ENCODE measurements at regions not wholly inside any gene's neighbourhood (a gene's known extent, or its start where the extent isn't known, plus 50 kb on each side); places are given as distances from the start of the nearest gene placed in this dataset.

DNA sequence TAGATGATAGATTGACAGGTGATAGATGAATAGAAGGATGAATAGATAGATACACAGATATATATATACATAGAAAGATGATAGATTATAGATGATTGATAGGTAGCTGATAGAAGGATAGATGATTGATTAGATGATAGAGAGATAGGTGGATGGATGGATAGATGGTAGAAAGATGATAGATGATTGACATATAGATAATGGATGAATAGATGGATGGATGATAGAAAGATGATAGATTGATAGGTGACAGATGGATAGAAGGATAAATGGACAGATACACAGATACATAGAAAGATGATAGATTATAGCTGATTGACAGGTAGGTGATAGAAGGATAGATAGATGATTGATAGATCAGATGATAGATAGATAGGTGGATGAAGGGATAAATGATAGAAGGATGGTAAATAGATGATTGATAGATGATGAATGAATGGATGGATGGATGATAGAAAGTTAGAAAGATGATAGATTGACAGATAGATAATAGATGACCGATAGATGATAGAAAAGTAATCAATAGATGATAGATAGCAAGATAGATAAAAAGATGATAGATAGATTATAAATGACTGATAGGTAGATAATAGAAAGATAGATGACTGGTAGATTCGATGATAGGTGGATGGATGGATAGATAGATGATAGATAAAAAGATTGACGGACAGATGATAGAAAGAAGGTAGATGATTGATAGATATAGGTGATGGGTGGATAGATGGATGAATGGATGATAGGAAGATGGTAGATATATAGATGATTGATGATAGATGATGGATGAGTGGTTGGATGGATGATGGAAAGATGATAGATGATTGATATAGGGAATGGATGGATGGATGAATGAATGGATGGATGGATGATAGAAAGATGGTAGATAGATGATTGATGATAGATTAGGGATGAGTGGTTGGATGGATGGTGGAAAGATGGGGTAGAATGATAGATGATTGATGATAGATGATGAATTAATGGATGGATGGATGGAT lies 80.4 kb downstream of the MICALL2 start:
- DNase-seq: no peak

GRCh38 chr7:1380231-1380815 lies 78.9 kb downstream of the MICALL2 start:
- DNase-seq: no peak

DNA sequence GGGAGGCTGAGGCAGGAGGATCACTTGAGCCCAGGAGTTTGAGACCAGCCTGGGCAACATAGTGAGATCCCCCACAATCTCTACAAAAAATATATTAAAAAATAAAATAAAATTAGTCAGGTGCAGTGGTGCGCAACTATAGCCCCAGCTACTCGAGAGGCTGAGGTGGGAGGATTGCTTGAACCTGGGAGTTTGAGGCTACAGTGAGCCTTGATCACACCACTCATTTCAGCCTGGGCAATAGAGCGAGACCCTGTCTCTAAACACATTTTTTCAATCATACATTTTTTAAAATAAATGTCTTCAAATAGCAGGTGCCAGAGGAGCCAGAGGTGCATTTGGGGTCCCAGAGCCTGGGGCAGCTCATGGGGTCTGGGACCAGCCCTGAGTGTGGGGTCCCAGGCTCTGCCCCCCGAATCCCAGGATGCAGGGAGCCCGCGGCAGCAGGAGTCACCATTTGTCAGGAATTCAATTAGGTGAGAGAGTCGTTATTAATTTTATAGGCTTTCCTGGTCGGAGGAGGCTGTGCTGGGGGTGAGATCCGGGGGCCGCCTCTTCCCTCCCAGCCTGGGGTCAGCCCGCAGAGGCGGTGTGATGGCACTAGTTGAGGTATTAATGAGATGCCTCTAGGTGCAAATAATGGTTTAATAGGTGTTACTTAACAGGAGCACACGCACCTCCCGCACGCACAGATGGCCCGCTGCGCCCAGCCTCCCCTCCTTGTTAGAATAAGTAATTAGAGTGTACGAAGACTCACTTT lies 78.3 kb downstream of the MICALL2 start:
- no peak for DNase-seq

- DNase-seq: no peak
Observed at GRCh38 chr7:1382553-1383397, 76.5 kb downstream of the MICALL2 start.

- no peak for DNase-seq
Observed at GRCh38 chr7:1383398-1384112, 75.7 kb downstream of the MICALL2 start.

GRCh38 chr7:1384113-1384415 lies 75.2 kb downstream of the MICALL2 start:
- DNase-seq: no peak

All from left kidney (tissue), 1 donor.